ENCODE measurements at regions not wholly inside any gene's neighbourhood (a gene's known extent, or its start where the extent isn't known, plus 50 kb on each side); places are given as distances from the start of the nearest gene placed in this dataset.
A peak's percentile ranks its signal among the peaks of the same experiment; 100 is the strongest.
"Not testable (repeated sequence)": the region's sequence is repeated elsewhere in the genome, so short reads cannot be mapped to it uniquely, and the experiment has no call there.

GRCh38 chr13:19345158-19345557, 163.5 kb upstream of the TUBA3C start:
- Mint-ChIP-seq H3K27ac (no peak overlapping the region), H3K36me3 (ENCODE audit: low read depth) (peaks cover 16% of the 10 kb centered on the region; the same call in 2 of the 3 replicates), H3K4me3 (no peak overlapping the region), H3K27me3 (ENCODE audit: insufficient read depth, low read depth, poor library complexity) (no peaks in the 10 kb centered on the region), H3K9me3 (peaks cover 90% of the 10 kb centered on the region), H3K4me1 (no peaks in the 10 kb centered on the region)
- H3K4me2 ChIP-seq = no peak overlapping the region
- H3K27ac ChIP-seq (ENCODE audit: low read depth) = no peak overlapping the region
- ATAC-seq (no peak), DNase-seq (ENCODE audit: low spot score) (no peak)
- H3F3A ChIP-seq (replicated peaks; ENCODE audit: low read depth) = no peaks in the 10 kb centered on the region
- H2AFZ ChIP-seq = no peak overlapping the region
- no peaks in the 10 kb centered on the region for H3K36me3 ChIP-seq (ENCODE audit: insufficient read depth)
- H3K4me1 ChIP-seq (ENCODE audit: insufficient read depth) = no peaks in the 10 kb centered on the region
- TF ChIP-seq ZNF331 (CRISPR knock-in tag; IDR thresholded peaks at IDR 0.05; ENCODE audit: low read depth) = no peak
- TF ChIP-seq ETS1 (IDR thresholded peaks at IDR 0.05) = no peak
- no peak for TF ChIP-seq EZH2 (IDR thresholded peaks at IDR 0.05; ENCODE audit: low read depth, unreplicated experiment)
- TF ChIP-seq CREB1 (CRISPR knock-in tag; IDR thresholded peaks at IDR 0.05; ENCODE audit: low read depth) = no peak
- TF ChIP-seq STAT1 (IDR thresholded peaks at IDR 0.05; ENCODE audit: unreplicated experiment) = no peak
- no peak for TF ChIP-seq ZNF462 (CRISPR knock-in tag; IDR thresholded peaks at IDR 0.05)
- TF ChIP-seq NANOG (IDR thresholded peaks at IDR 0.05; ENCODE audit: borderline replicate concordance) = no peak
- TF ChIP-seq EZH2phosphoT487 (IDR thresholded peaks at IDR 0.05; ENCODE audit: unreplicated experiment) = no peak
- no peak for TF ChIP-seq REST (IDR thresholded peaks at IDR 0.05; ENCODE audit: unreplicated experiment)
- no peaks in the 10 kb centered on the region for H3K27me3 ChIP-seq (ENCODE audit: insufficient read depth)
- no peaks in the 10 kb centered on the region for H4K20me1 ChIP-seq (replicated peaks; ENCODE audit: insufficient read depth)
- H3K4me3 ChIP-seq = no peak overlapping the region
- no peaks in the 10 kb centered on the region for H3K79me2 ChIP-seq (replicated peaks; ENCODE audit: insufficient read depth)
- no peaks in the 10 kb centered on the region for H3K9me2 ChIP-seq (ENCODE audit: insufficient read depth)

GRCh38 chr13:19344585-19345120, 163.0 kb upstream of the TUBA3C start:
- H3K4me2 ChIP-seq, H3K27ac Mint-ChIP-seq: not testable (repeated sequence)

More at GRCh38 chr13:19344585-19345120, 163.0 kb upstream of the TUBA3C start:
- H3K9me2 ChIP-seq (ENCODE audit: insufficient read depth); H3K4me3 ChIP-seq; H3K4me3 Mint-ChIP-seq; H3F3A ChIP-seq (replicated peaks; ENCODE audit: low read depth); H3K4me1 Mint-ChIP-seq; H4K20me1 ChIP-seq (replicated peaks; ENCODE audit: insufficient read depth); DNase-seq (ENCODE audit: low spot score); H3K36me3 ChIP-seq (ENCODE audit: insufficient read depth); H2AFZ ChIP-seq; H3K27ac ChIP-seq (ENCODE audit: low read depth); H3K27me3 Mint-ChIP-seq (ENCODE audit: insufficient read depth, low read depth, poor library complexity); H3K79me2 ChIP-seq (replicated peaks; ENCODE audit: insufficient read depth); H3K27me3 ChIP-seq (ENCODE audit: insufficient read depth); H3K4me1 ChIP-seq (ENCODE audit: insufficient read depth): not testable (repeated sequence)
- peaks cover 16% of the 10 kb centered on the region; the same call in 2 of the 3 replicates for H3K36me3 Mint-ChIP-seq (ENCODE audit: low read depth)
- peaks cover 91% of the 10 kb centered on the region for H3K9me3 Mint-ChIP-seq
- peak; percentile 55; the same call in 1 of the 3 replicates for ATAC-seq
